ENCODE measurements at regions not wholly inside any gene's neighbourhood (a gene's known extent, or its start where the extent isn't known, plus 50 kb on each side); places are given as distances from the start of the nearest gene placed in this dataset.

GRCh38 chr5:112024769-112025168 lies 267.8 kb upstream of the NREP start:
- TF ChIP-seq CTCF (IDR thresholded peaks at IDR 0.05) (no peak), POLR2A (IDR thresholded peaks at IDR 0.05) (no peak)

Data from esophagus squamous epithelium (tissue), 4 donors.